ENCODE measurements at regions not wholly inside any gene's neighbourhood (a gene's known extent, or its start where the extent isn't known, plus 50 kb on each side); places are given as distances from the start of the nearest gene placed in this dataset.

- DNase-seq: no peak
- intact Hi-C loops (cut with DNase I): no loop called here
Measured at GRCh38 chr7:3246127-3246526, 54.9 kb upstream of the SDK1 start.

GRCh38 chr7:3246651-3247050, 54.4 kb upstream of the SDK1 start:
- intact Hi-C loops (cut with DNase I): no loop called here
- DNase-seq: no peak

- intact Hi-C loops (cut with DNase I): no loop called here
- DNase-seq: no peak
Measured at GRCh38 chr7:3250725-3251124, 50.3 kb upstream of the SDK1 start.
